Keratinocyte (primary cell): ENCODE measurements at regions not wholly inside any gene's neighbourhood (a gene's known extent, or its start where the extent isn't known, plus 50 kb on each side); places are given as distances from the start of the nearest gene placed in this dataset.

Experiments used
- DNase-seq: peaks from one replicate; pipeline ENCODE4 v3.0.0-alpha.2; 2011; ENCODE audit warnings: low read depth, missing footprints, low spot score
- FAIRE-seq: peaks from 2 replicates; lab custom pipeline; 2011; peaks lifted over from hg19 to GRCh38; lab: Jason Lieb, UNC
- H2AFZ ChIP-seq: 2 replicates; pipeline ENCODE4 v1.6.0; 2012; ENCODE audit warnings: low read length, control low read depth, inconsistent platforms; ENCODE audit not compliant: control insufficient read depth
- H3K27ac ChIP-seq: 2 replicates; pipeline ENCODE4 v1.5.1; 2011; ENCODE audit warnings: low read length; ENCODE audit not compliant: control insufficient read depth, insufficient read depth
- H3K27me3 ChIP-seq: 3 replicates; pipeline ENCODE4 v1.6.0; 2011; ENCODE audit warnings: low read length; ENCODE audit not compliant: control insufficient read depth, insufficient read depth; ENCODE audit errors: extremely low read depth
- H3K36me3 ChIP-seq, 2 experiments: 2 replicates in 1 of 2; 3 replicates in 1 of 2; pipeline ENCODE4 v1.5.1; 2011; ENCODE audit warnings: low read length in 2 of 2, mild to moderate bottlenecking in 1 of 2; ENCODE audit not compliant: control insufficient read depth in 2 of 2, insufficient read depth in 2 of 2; ENCODE audit errors: extremely low read depth in 1 of 2
- H3K4me1 ChIP-seq: 3 replicates; pipeline ENCODE4 v1.5.1; 2011; ENCODE audit warnings: low read length; ENCODE audit not compliant: control insufficient read depth, insufficient read depth; ENCODE audit errors: extremely low read depth
- H3K4me2 ChIP-seq: 3 replicates; pipeline ENCODE4 v1.6.0; 2011; ENCODE audit warnings: low read depth, low read length; ENCODE audit not compliant: control insufficient read depth, insufficient read depth; ENCODE audit errors: extremely low read depth
- H3K4me3 ChIP-seq, 3 experiments: fragments of 200-600 bp in 1 of 3; sonication (generic) in 1 of 3; 2 replicates in 2 of 3; 3 replicates in 1 of 3; pipeline ENCODE4 v1.5.1; 2011 to 2016; ENCODE audit warnings: low read length in 3 of 3, mild to moderate bottlenecking in 3 of 3, control low read depth in 2 of 3, inconsistent platforms in 1 of 3, low read depth in 1 of 3, mixed read lengths in 1 of 3, mixed run types in 1 of 3, moderate library complexity in 1 of 3; ENCODE audit not compliant: control insufficient read depth in 2 of 3, insufficient read depth in 2 of 3; ENCODE audit errors: extremely low read depth in 1 of 3
- H3K79me2 ChIP-seq: 2 replicates; pipeline ENCODE4 v1.6.0; 2012; ENCODE audit warnings: low read length; ENCODE audit not compliant: control insufficient read depth, insufficient read depth
- H3K9ac ChIP-seq: 3 replicates; pipeline ENCODE4 v1.6.0; 2011; ENCODE audit warnings: low read length; ENCODE audit not compliant: control insufficient read depth, insufficient read depth; ENCODE audit errors: extremely low read depth
- H3K9me1 ChIP-seq: 3 replicates; pipeline ENCODE4 v1.6.0; 2011; ENCODE audit warnings: low read length; ENCODE audit not compliant: control insufficient read depth, insufficient read depth; ENCODE audit errors: extremely low read depth
- H3K9me3 ChIP-seq: 2 replicates; pipeline ENCODE4 v1.5.1; 2012; ENCODE audit warnings: low read depth, low read length; ENCODE audit not compliant: control insufficient read depth
- H4K20me1 ChIP-seq: 3 replicates; pipeline ENCODE4 v1.6.0; 2011; ENCODE audit warnings: low read length; ENCODE audit not compliant: control insufficient read depth, insufficient read depth; ENCODE audit errors: extremely low read depth
- CTCF ChIP-seq, 3 experiments: IDR thresholded peaks in 1 of 3; conservative IDR thresholded peaks in 1 of 3; optimal IDR thresholded peaks in 1 of 3; 2 replicates in 2 of 3; 3 replicates in 1 of 3; pipeline versions ENCODE3 to v1.5.1; 2011; ENCODE audit warnings: low read length in 3 of 3, mild to moderate bottlenecking in 3 of 3, moderate library complexity in 2 of 3, control low read depth in 1 of 3, inconsistent platforms in 1 of 3; ENCODE audit not compliant: insufficient read depth in 2 of 3; ENCODE audit errors: extremely low read depth in 1 of 3
- EZH2 ChIP-seq: IDR thresholded peaks from one replicate; pipeline ENCODE4 v1.6.1; 2012; ENCODE audit warnings: inconsistent platforms, mild to moderate bottlenecking, low read length, moderate library complexity
- dilution Hi-C: fragments of 300-500 bp; cut with MboI; formaldehyde crosslinking; loops from one replicate; pipeline ENCODE4 v1.7.0; 2020; ENCODE audit warnings: low sequenced_read_pairs; ENCODE audit not compliant: extremely low pct_ligation_motif_present

GRCh38 chr18:73232933-73233332 lies 365.1 kb upstream of the NETO1 start:
- Histone ChIP-seq H3K4me3 (no peak overlapping the region), H3K9ac (no peak overlapping the region), H3K79me2 (no peaks in the 10 kb centered on the region), H3K4me1 (peaks cover 9% of the 10 kb centered on the region), H2AFZ (no peak overlapping the region), H3K9me3 (no peaks in the 10 kb centered on the region), H3K27me3 (no peaks in the 10 kb centered on the region), H3K36me3 (no peaks in the 10 kb centered on the region), H3K9me1 (no peaks in the 10 kb centered on the region), H3K4me2 (no peak overlapping the region), H4K20me1 (no peaks in the 10 kb centered on the region), H3K27ac (no peak overlapping the region)
- DNase-seq = no peak
- TF ChIP-seq CTCF (optimal IDR thresholded peaks at IDR 0.05 in 1 of 3, IDR thresholded peaks at IDR 0.05 in 1 of 3, conservative IDR thresholded peaks at IDR 0.05 in 1 of 3; ENCODE audit: extremely low read depth in 1 of 3, insufficient read depth in 2 of 3, low read length in 3 of 3) (no peak), EZH2 (no peak)
- dilution Hi-C loops = no loop called here
- peak; percentile 43 for FAIRE-seq

- H4K20me1 ChIP-seq = no peaks in the 10 kb centered on the region
- dilution Hi-C loops = no loop called here
- DNase-seq (no peak), FAIRE-seq (no peak)
- no peak overlapping the region for H2AFZ ChIP-seq
- H3K9me3 ChIP-seq = peaks cover 7% of the 10 kb centered on the region
- no peaks in the 10 kb centered on the region for H3K9me1 ChIP-seq
- no peaks in the 10 kb centered on the region for H3K4me1 ChIP-seq
- no peaks in the 10 kb centered on the region for H3K36me3 ChIP-seq
- H3K27me3 ChIP-seq = no peaks in the 10 kb centered on the region
- no peak overlapping the region for H3K9ac ChIP-seq
- no peak overlapping the region for H3K4me2 ChIP-seq
- no peak for TF ChIP-seq EZH2
- no peak overlapping the region for H3K4me3 ChIP-seq
- H3K27ac ChIP-seq = no peak overlapping the region
- no peaks in the 10 kb centered on the region for H3K79me2 ChIP-seq
Measured at GRCh38 chr18:73220663-73221062, 352.9 kb upstream of the NETO1 start.

DNA sequence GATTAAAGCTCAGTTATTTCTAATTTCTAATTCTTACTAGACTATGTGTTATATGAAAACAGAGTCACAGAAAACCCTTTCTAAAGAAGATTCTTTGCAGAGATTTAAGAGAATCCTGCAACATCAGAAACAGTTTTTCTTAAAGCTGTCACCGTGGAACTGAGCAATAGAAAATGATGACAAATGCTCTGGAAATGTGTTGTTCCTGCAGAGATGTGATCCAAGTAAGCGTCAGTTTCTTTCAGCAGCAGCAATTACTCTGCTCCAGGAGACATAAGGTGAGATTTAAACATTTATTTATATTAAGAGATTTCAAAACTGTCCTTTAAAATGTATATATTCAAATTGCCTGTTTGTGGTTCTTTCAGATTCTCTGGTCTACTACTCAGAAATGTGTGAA lies 350.5 kb upstream of the NETO1 start:
- Histone ChIP-seq H3K9me1 (no peaks in the 10 kb centered on the region), H4K20me1 (no peaks in the 10 kb centered on the region), H3K9me3 (peaks cover 4% of the 10 kb centered on the region), H3K36me3 (no peaks in the 10 kb centered on the region), H3K27ac (no peak overlapping the region), H3K4me1 (no peaks in the 10 kb centered on the region), H3K4me2 (no peak overlapping the region), H2AFZ (no peak overlapping the region), H3K27me3 (no peaks in the 10 kb centered on the region), H3K9ac (no peak overlapping the region), H3K4me3 (no peak overlapping the region), H3K79me2 (no peaks in the 10 kb centered on the region)
- dilution Hi-C loops = no loop called here
- DNase-seq (no peak), FAIRE-seq (no peak)
- TF ChIP-seq EZH2 = no peak
- no peak for TF ChIP-seq CTCF (optimal IDR thresholded peaks at IDR 0.05 in 1 of 3, IDR thresholded peaks at IDR 0.05 in 1 of 3, conservative IDR thresholded peaks at IDR 0.05 in 1 of 3; ENCODE audit: extremely low read depth in 1 of 3, insufficient read depth in 2 of 3, low read length in 3 of 3)
